Activated CD4-positive, alpha-beta memory T cell treated with anti-CD3 and anti-CD28 coated beads for 36 hours (primary cell): ENCODE measurements at regions not wholly inside any gene's neighbourhood (a gene's known extent, or its start where the extent isn't known, plus 50 kb on each side); places are given as distances from the start of the nearest gene placed in this dataset.

Source experiments
- CTCF ChIA-PET: fragments of 350-600 bp; sonication (Branson Sonifier 250); formaldehyde crosslinking; loops from one replicate; lab custom pipeline; 2021; ENCODE audit warnings: antibody characterized with exemption, inconsistent platforms; lab: Charles Lee
- POLR2A ChIA-PET: fragments of 350-600 bp; sonication (Branson Sonifier 250); formaldehyde crosslinking; loops from one replicate; lab custom pipeline; 2021; ENCODE audit warnings: antibody characterized with exemption; lab: Charles Lee
- DNase-seq: peaks from one replicate; pipeline ENCODE4 v3.0.0-alpha.2; 2020
- H3K27ac Mint-ChIP-seq: one replicate; pipeline ENCODE4 v1.8.0; 2021; ENCODE audit warnings: mixed read lengths
- H3K27me3 Mint-ChIP-seq: one replicate; pipeline ENCODE4 v1.8.0; 2021; ENCODE audit warnings: mixed read lengths
- H3K36me3 Mint-ChIP-seq: one replicate; pipeline ENCODE4 v1.8.0; 2021; ENCODE audit warnings: mixed read lengths
- H3K4me1 Mint-ChIP-seq: one replicate; pipeline ENCODE4 v1.8.0; 2021; ENCODE audit warnings: low read depth, mixed read lengths
- H3K4me3 Mint-ChIP-seq: one replicate; pipeline ENCODE4 v1.8.0; 2021; ENCODE audit warnings: mild to moderate bottlenecking, mixed read lengths
- H3K9me3 Mint-ChIP-seq: one replicate; pipeline ENCODE4 v1.8.0; 2021; ENCODE audit warnings: mixed read lengths
- intact Hi-C: fragments of 100-400 bp; cut with micrococcal nuclease; formaldehyde crosslinking; loops from one replicate; pipeline ENCODE4 v1.15.1; 2023

DNA sequence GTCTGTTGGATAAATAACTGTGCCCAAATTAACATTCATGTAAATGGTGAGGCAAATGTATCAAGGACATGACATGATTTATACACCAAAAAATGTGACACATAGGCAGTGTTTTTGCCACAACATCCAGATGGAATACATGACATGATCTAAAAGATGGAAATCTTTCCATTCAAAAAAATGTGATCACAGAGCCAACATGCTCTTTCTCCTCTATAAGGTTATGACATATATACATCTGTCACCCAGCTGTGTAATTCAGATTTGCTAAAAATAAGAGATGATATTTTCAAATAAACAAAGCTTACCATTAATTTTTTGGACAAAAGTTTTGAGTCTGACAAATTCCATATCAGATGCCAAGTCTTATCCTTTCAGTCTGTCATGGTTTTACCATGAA lies 95.5 kb upstream of the COL3A1 start:
- ChIA-PET POLR2A (no interaction called here), CTCF (interaction anchor here (0.6 kb wide), 2 partner anchors 43 to 115 kb away, joined by 3 read pairs; no protein-coding TSS in a partner anchor)
- H3K27ac Mint-ChIP-seq, result no peak overlapping the region
- intact Hi-C loops, result no loop called here
- H3K36me3 Mint-ChIP-seq, result no peaks in the 10 kb centered on the region
- H3K4me3 Mint-ChIP-seq, result no peak overlapping the region
- H3K27me3 Mint-ChIP-seq, result no peaks in the 10 kb centered on the region
- no peaks in the 10 kb centered on the region for H3K4me1 Mint-ChIP-seq
- DNase-seq, result no peak
- no peaks in the 10 kb centered on the region for H3K9me3 Mint-ChIP-seq

DNA sequence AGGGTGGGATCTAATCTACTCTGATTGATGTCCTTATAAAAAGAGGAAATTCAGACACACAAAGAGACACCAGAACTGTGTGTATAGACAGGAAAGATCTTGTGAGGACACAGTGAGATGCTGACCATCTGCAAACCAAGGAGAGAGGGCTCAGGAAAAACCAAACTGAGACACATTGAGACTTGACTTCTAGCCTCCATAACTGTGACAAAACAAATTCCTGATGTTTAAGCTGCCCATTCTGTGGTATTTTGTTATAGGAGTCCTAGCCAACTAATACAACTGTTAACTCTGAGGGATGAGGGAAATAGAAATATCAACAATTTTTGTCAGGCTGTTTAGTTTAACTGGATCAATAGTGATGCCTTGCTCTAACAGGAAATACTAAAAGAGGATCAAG lies 93.4 kb upstream of the COL3A1 start:
- no peaks in the 10 kb centered on the region for H3K36me3 Mint-ChIP-seq
- intact Hi-C loops, result no loop called here
- ChIA-PET CTCF (no interaction called here), POLR2A (no interaction called here)
- H3K4me3 Mint-ChIP-seq, result no peak overlapping the region
- no peak for DNase-seq
- H3K27me3 Mint-ChIP-seq, result no peaks in the 10 kb centered on the region
- H3K4me1 Mint-ChIP-seq, result no peaks in the 10 kb centered on the region
- H3K27ac Mint-ChIP-seq, result no peak overlapping the region
- no peaks in the 10 kb centered on the region for H3K9me3 Mint-ChIP-seq

DNA sequence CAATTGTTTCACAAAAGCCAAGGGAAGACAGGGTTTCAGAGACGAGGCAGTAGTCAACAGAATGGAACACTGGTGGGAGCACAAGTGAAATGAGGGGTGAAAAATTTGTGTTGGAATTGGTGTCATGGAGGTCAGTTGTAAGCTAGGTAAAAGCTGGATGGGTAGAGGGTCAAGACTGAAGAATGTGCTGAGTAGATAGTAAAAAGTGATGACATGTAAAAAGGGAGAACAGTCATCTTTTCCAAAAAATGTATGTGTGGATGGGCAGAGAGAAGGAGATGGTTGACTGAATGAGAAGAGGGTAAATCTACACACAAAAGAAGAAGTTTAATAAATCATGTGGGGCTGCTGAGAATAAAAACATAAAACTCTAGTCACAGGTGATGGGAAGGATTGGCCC lies 92.7 kb upstream of the COL3A1 start:
- DNase-seq, result no peak
- no peak overlapping the region for H3K27ac Mint-ChIP-seq
- ChIA-PET CTCF (no interaction called here), POLR2A (no interaction called here)
- no peaks in the 10 kb centered on the region for H3K9me3 Mint-ChIP-seq
- no peaks in the 10 kb centered on the region for H3K4me1 Mint-ChIP-seq
- H3K4me3 Mint-ChIP-seq, result no peak overlapping the region
- no peaks in the 10 kb centered on the region for H3K27me3 Mint-ChIP-seq
- intact Hi-C loops, result no loop called here
- H3K36me3 Mint-ChIP-seq, result no peaks in the 10 kb centered on the region

DNA sequence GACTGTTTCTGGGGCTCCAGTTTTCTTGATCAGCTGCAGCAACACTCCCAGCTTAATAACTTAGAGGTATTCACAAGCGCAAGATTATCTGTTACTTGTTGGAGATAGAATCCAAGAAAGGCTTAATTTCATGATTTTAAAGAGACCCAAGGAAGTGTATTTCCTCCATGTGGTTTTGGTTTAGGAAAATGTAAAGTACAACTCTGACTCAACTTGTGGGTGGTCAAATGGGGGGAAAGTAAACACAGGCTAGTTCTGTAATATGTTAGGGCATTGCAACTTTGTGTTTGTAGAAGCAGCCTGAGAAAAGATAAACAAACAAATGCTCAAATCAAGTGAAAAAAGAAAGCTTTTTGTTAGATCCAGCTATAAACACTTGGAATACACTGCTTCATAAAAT lies 90.1 kb upstream of the COL3A1 start:
- no peak overlapping the region for H3K4me3 Mint-ChIP-seq
- H3K27ac Mint-ChIP-seq, result no peak overlapping the region
- H3K27me3 Mint-ChIP-seq, result no peaks in the 10 kb centered on the region
- intact Hi-C loops, result no loop called here
- H3K9me3 Mint-ChIP-seq, result no peaks in the 10 kb centered on the region
- ChIA-PET POLR2A (no interaction called here), CTCF (no interaction called here)
- DNase-seq, result no peak
- no peaks in the 10 kb centered on the region for H3K4me1 Mint-ChIP-seq
- H3K36me3 Mint-ChIP-seq, result no peaks in the 10 kb centered on the region

DNA sequence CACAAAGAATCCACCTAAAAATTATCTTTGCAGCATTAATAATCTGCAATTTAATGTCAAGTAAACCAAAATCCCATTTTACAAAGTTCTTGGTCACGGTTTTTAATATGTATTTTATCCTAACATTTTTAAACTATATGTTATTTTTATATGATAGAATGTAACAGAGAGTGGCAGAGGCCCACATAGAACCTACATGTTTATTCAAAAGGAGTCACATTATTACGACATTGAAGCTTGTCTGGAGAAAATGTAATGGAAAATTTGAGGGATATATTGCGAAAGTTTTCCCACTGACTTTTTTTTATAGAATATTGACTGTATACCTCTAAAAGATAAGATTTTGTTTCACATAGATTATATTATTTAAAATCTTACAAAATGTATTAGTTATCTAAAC lies 89.7 kb upstream of the COL3A1 start:
- ChIA-PET POLR2A (no interaction called here), CTCF (no interaction called here)
- Mint-ChIP-seq H3K27me3 (no peaks in the 10 kb centered on the region), H3K4me1 (no peaks in the 10 kb centered on the region), H3K36me3 (no peaks in the 10 kb centered on the region), H3K4me3 (no peak overlapping the region), H3K27ac (no peak overlapping the region), H3K9me3 (no peaks in the 10 kb centered on the region)
- intact Hi-C loops, result no loop called here
- no peak for DNase-seq

DNA sequence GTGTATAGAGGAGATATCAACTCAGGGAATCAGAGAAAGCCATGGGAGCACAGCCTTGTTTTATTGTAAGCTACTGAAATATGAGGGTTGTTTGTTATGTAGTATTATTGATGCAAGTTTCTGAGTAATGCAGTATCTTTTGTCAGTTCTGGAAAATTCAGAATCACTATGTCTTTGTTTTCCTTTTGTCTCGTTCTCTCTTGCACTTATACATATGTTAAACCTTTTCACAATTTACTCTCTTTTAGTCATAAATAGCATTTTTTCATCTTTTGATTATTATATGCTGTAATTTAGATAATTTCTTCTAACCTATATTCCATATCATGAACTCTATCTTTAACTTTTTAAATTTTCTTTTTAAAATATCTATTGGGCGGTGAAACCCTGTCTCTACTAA lies 85.0 kb upstream of the COL3A1 start:
- ChIA-PET CTCF (no interaction called here), POLR2A (no interaction called here)
- intact Hi-C loops, result no loop called here
- DNase-seq, result no peak
- H3K27ac Mint-ChIP-seq, result no peak overlapping the region
- no peaks in the 10 kb centered on the region for H3K9me3 Mint-ChIP-seq
- H3K36me3 Mint-ChIP-seq, result no peaks in the 10 kb centered on the region
- no peaks in the 10 kb centered on the region for H3K4me1 Mint-ChIP-seq
- no peak overlapping the region for H3K4me3 Mint-ChIP-seq
- H3K27me3 Mint-ChIP-seq, result no peaks in the 10 kb centered on the region

DNA sequence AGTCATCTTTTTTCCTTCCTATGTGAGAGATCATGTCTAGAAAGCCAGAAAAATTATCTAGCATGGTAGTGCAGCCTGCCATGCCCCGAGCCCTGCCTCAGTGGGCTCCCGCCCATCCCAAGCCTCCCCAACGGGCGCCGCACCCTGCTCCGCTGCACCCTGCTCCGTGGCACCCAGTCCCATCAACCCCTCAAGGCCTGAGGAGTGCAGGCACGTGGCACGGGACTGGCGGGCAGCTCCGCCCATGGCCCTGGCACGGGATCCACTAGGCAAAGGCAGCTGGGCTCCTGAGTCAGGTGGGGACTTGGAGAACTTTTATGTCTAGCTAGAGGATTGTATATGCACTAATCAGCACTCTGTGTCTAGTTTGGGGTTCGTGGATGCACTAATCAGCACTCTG lies 83.4 kb upstream of the COL3A1 start:
- H3K36me3 Mint-ChIP-seq, result no peaks in the 10 kb centered on the region
- CTCF ChIA-PET, result no interaction called here
- no peaks in the 10 kb centered on the region for H3K27me3 Mint-ChIP-seq
- POLR2A ChIA-PET, result no interaction called here
- no peaks in the 10 kb centered on the region for H3K9me3 Mint-ChIP-seq
- H3K27ac Mint-ChIP-seq, result no peak overlapping the region
- no peak for DNase-seq
- intact Hi-C loops, result no loop called here
- H3K4me1 Mint-ChIP-seq, result no peaks in the 10 kb centered on the region
- no peak overlapping the region for H3K4me3 Mint-ChIP-seq

DNA sequence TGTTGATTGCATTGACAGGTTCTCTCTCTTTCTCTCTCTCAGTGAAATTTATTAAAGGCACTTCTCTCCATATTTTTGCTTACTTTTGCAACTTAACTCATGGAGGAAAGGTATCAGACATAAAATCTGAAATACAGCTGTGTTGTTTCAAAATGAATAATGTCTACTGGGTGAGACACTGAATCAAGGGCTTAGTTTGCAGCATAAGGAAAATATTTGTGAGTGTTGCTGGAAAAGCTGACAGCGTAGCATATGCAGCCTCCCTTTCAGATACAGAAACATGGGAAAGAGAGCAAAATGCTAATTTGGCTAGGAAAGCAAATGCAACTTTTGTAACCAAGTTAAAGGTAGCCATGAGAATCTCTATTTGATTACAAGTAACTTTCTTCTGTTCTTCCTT lies 81.5 kb upstream of the COL3A1 start:
- CTCF ChIA-PET, result no interaction called here
- H3K9me3 Mint-ChIP-seq, result no peaks in the 10 kb centered on the region
- DNase-seq, result no peak
- no peaks in the 10 kb centered on the region for H3K27me3 Mint-ChIP-seq
- POLR2A ChIA-PET, result no interaction called here
- intact Hi-C loops, result no loop called here
- H3K36me3 Mint-ChIP-seq, result no peaks in the 10 kb centered on the region
- H3K4me1 Mint-ChIP-seq, result no peaks in the 10 kb centered on the region
- no peak overlapping the region for H3K27ac Mint-ChIP-seq
- no peak overlapping the region for H3K4me3 Mint-ChIP-seq

DNA sequence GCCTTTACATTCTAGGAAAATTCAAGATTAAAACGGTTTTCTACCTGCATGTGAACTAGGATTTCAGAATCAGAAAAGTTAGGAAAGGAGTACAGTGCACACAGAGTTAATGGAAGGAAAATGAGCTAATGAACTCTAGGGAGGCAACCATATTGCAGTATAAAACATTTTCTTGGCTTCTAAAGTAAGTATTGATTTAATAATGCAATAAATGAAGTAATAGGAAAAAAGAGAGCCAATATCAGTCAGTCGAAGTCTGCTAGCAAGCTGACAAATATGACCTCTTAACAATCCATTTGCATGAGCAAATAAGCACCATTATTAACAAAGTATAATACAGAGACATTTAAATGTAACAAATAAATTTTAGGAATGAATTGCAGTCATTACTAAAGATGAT lies 80.2 kb upstream of the COL3A1 start:
- no peaks in the 10 kb centered on the region for H3K36me3 Mint-ChIP-seq
- H3K9me3 Mint-ChIP-seq, result no peaks in the 10 kb centered on the region
- H3K27ac Mint-ChIP-seq, result no peak overlapping the region
- H3K4me3 Mint-ChIP-seq, result no peak overlapping the region
- POLR2A ChIA-PET, result no interaction called here
- no peaks in the 10 kb centered on the region for H3K4me1 Mint-ChIP-seq
- no peak for DNase-seq
- no peaks in the 10 kb centered on the region for H3K27me3 Mint-ChIP-seq
- CTCF ChIA-PET, result no interaction called here
- intact Hi-C loops, result no loop called here

DNA sequence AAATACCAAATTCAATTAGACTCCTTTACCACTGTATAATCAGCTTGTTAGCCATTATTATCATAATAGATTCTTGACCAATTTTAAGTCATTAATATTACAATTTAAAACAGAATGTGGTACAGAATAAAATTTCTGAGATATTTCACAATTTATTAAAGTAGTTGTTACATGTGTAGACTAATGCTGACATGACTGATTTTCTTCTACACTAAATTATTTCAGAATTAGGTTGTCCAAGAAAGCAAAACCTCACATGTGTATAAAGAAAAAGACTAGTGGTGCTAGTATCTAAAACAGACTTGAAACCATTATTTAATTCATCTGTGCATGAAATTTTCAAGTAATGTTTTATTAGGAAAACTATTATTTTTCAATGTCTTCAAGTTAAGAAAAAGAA lies 79.2 kb upstream of the COL3A1 start:
- intact Hi-C loops, result no loop called here
- no peaks in the 10 kb centered on the region for H3K9me3 Mint-ChIP-seq
- CTCF ChIA-PET, result no interaction called here
- no peak for DNase-seq
- H3K27ac Mint-ChIP-seq, result no peak overlapping the region
- H3K4me3 Mint-ChIP-seq, result no peak overlapping the region
- H3K36me3 Mint-ChIP-seq, result no peaks in the 10 kb centered on the region
- no peaks in the 10 kb centered on the region for H3K27me3 Mint-ChIP-seq
- POLR2A ChIA-PET, result no interaction called here
- no peaks in the 10 kb centered on the region for H3K4me1 Mint-ChIP-seq

DNA sequence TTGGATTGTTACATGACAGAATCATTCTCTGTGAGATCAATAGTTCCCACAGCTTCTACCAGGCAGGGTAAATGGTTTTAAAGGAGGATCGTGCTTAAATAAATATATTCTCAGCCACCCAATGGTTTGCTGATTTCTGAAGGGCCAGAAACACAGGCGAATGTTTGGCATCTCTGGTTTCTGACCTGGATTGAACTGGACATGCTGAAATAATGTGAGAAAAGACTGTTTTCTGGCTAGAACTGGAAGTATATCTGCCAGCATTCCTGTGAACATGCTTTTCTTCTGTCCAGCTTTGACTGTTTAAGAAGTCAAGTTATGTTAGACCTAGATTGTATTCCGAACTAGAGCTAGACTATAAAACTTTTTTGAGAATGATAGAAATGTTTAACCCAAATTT lies 77.1 kb upstream of the COL3A1 start:
- no peak overlapping the region for H3K4me3 Mint-ChIP-seq
- H3K36me3 Mint-ChIP-seq, result no peaks in the 10 kb centered on the region
- no peak overlapping the region for H3K27ac Mint-ChIP-seq
- no peaks in the 10 kb centered on the region for H3K27me3 Mint-ChIP-seq
- H3K9me3 Mint-ChIP-seq, result no peaks in the 10 kb centered on the region
- intact Hi-C loops, result no loop called here
- no peaks in the 10 kb centered on the region for H3K4me1 Mint-ChIP-seq
- ChIA-PET CTCF (no interaction called here), POLR2A (no interaction called here)
- no peak for DNase-seq

DNA sequence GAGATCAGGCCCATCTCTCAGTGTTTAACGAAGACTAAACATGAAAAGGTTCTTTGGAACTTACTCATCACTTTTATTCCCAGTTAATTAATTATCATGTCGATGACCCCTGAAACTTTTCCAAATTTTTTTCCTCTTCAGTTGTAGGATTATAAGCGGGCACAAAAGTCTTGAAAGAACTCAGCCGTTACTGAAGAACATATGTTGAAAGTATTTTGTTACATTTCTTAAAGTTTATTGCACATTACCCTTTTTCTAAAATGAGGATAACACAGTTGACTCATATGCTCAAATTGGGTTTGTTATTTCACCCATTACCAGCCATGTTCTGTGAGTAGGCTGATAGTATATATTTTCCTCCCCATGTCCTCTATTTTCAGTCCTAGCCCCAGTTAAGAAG lies 75.9 kb upstream of the COL3A1 start:
- no peaks in the 10 kb centered on the region for H3K4me1 Mint-ChIP-seq
- ChIA-PET CTCF (no interaction called here), POLR2A (no interaction called here)
- no peaks in the 10 kb centered on the region for H3K36me3 Mint-ChIP-seq
- no peak overlapping the region for H3K4me3 Mint-ChIP-seq
- no peak overlapping the region for H3K27ac Mint-ChIP-seq
- intact Hi-C loops, result no loop called here
- no peaks in the 10 kb centered on the region for H3K27me3 Mint-ChIP-seq
- no peak for DNase-seq
- H3K9me3 Mint-ChIP-seq, result no peaks in the 10 kb centered on the region

DNA sequence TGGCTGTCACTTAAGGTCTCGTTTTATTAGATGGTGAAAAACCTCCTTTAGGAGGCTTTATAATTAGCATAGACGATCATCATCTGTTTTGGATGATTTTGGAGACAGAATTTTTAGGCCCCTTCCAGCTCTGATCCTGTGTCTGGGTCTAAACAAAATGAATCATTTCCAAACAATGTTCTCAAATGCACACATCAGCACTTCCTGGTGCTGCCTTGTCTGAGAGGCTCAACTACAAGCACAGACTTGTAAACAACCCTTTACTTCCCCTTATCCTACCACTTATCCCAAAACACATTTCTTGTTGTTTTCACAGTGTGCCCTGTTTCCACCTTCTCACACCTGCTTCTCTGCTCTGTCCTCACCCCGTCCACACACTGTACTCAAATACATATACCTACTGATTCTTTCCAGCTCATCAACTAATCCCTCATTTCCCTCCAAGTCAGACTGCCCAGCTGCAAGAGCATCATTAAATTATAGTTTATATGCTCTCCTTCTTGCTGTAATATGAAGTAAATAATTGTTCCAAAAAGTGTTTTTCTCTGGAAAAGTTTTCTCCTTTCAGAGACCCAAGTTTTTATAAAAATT lies 71.2 kb upstream of the COL3A1 start:
- Mint-ChIP-seq H3K4me3 (no peak overlapping the region), H3K36me3 (no peaks in the 10 kb centered on the region), H3K27ac (no peak overlapping the region), H3K4me1 (no peaks in the 10 kb centered on the region), H3K9me3 (no peaks in the 10 kb centered on the region), H3K27me3 (no peaks in the 10 kb centered on the region)
- intact Hi-C loops, result no loop called here
- ChIA-PET POLR2A (no interaction called here), CTCF (no interaction called here)
- DNase-seq, result no peak

DNA sequence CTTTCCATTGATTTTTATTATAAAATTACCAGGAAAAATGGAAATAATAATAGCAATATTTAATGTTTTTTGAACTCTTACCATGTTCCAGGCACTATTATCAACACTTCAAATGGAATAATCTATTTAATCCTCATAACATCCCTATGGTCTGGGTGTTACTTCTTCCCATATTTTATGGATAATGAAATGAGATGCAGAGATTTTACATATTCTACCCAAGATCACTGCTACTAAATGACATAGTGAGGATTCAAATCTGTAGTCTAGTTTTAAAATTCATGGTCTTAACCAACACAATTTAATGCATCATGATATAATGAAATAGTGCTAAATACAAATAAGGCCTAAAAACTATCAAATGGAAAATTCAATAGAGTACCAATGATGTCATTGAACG lies 70.4 kb upstream of the COL3A1 start:
- H3K27me3 Mint-ChIP-seq, result no peaks in the 10 kb centered on the region
- CTCF ChIA-PET, result no interaction called here
- no peak overlapping the region for H3K4me3 Mint-ChIP-seq
- no peaks in the 10 kb centered on the region for H3K9me3 Mint-ChIP-seq
- no peaks in the 10 kb centered on the region for H3K36me3 Mint-ChIP-seq
- H3K4me1 Mint-ChIP-seq, result no peaks in the 10 kb centered on the region
- no peak for DNase-seq
- POLR2A ChIA-PET, result no interaction called here
- H3K27ac Mint-ChIP-seq, result no peak overlapping the region
- intact Hi-C loops, result no loop called here
